K562 (cell line): ENCODE measurements at regions not wholly inside any gene's neighbourhood (a gene's known extent, or its start where the extent isn't known, plus 50 kb on each side); places are given as distances from the start of the nearest gene placed in this dataset.

Source experiments
- ATAC-seq: fragments of 200-7000 bp; cut with Tn5 transposase; 3 replicates; pipeline ENCODE4 v1.9.1; 2020; ENCODE audit warnings: moderate library complexity
- BruUV-seq: library from RNA; stranded (reverse); fragments of 400-500 nt; replicated peaks from 2 replicates; lab custom pipeline; 2021; lab: Mats Ljungman, UMichigan
- CTCF ChIA-PET: fragments of 300-600 bp; formaldehyde crosslinking; extraction: SDS; loops from one replicate; lab custom pipeline; 2021; ENCODE audit warnings: low intra/inter-chr PET ratio; lab: Yijun Ruan, JAX
- POLR2A ChIA-PET: fragments of 300-600, 350-650 bp; sonication (Branson Sonifier 250); formaldehyde crosslinking; extraction: SDS; loops from one replicate; lab custom pipeline; 2021; ENCODE audit warnings: antibody characterized with exemption, inconsistent platforms; lab: Yijun Ruan, JAX
- DNase-seq, 4 experiments: peaks; one replicate each; pipeline versions ENCODE4 v3.0.0 to v3.0.0-alpha.2; 2011 to 2018; ENCODE audit warnings: low spot score in 3 of 4, mixed read lengths in 3 of 4; ENCODE audit errors: extremely low read depth in 1 of 4
- FAIRE-seq: peaks from 2 replicates; lab custom pipeline; 2011; peaks lifted over from hg19 to GRCh38; lab: Jason Lieb, UNC
- H2AFZ ChIP-seq: 2 replicates; pipeline ENCODE4 v1.6.0; 2011; ENCODE audit warnings: low read depth, low read length, control low read depth, inconsistent platforms
- H3K27ac ChIP-seq: fragments of 200-600 bp; 3 replicates; pipeline ENCODE4 v1.8.0; 2011; ENCODE audit warnings: low read depth, mild to moderate bottlenecking, control low read depth, inconsistent platforms, low read length, moderate library complexity, mixed read lengths; ENCODE audit errors: extremely low read depth
- H3K27me3 ChIP-seq, 2 experiments: fragments of 300-600 bp in 1 of 2; 2 replicates in 1 of 2; 3 replicates in 1 of 2; pipeline versions ENCODE4 v1.6.0 to v1.8.0; 2011; ENCODE audit warnings: inconsistent platforms in 2 of 2, low read length in 2 of 2, mild to moderate bottlenecking in 1 of 2, mixed read lengths in 1 of 2, moderate library complexity in 1 of 2; ENCODE audit not compliant: control insufficient read depth in 2 of 2, insufficient read depth in 2 of 2
- H3K36me3 ChIP-seq: fragments of 300-600 bp; 3 replicates; pipeline ENCODE4 v1.8.0; 2011; ENCODE audit warnings: mild to moderate bottlenecking, low read length, inconsistent platforms; ENCODE audit not compliant: control insufficient read depth, insufficient read depth
- H3K4me1 ChIP-seq, 2 experiments: fragments of 200-600 bp in 1 of 2; replicated peaks in 1 of 2; 2 replicates in 1 of 2; 3 replicates in 1 of 2; pipeline versions ENCODE4 v1.5.1 to v1.8.0; 2011; ENCODE audit warnings: inconsistent platforms in 2 of 2, low read length in 2 of 2, mild to moderate bottlenecking in 1 of 2, mixed read lengths in 1 of 2, moderate library complexity in 1 of 2; ENCODE audit not compliant: control insufficient read depth in 2 of 2, insufficient read depth in 2 of 2
- H3K4me2 ChIP-seq: 2 replicates; pipeline ENCODE4 v1.6.1; 2011; ENCODE audit warnings: low read length, control low read depth, inconsistent platforms, mixed read lengths; ENCODE audit not compliant: insufficient read depth
- H3K4me3 ChIP-seq: fragments of 200-600 bp; sonication (generic), shearing (Covaris generic); 2 replicates; pipeline ENCODE4 v1.5.1; 2016; ENCODE audit warnings: control low read depth, inconsistent platforms
- H3K79me2 ChIP-seq: fragments of 200-600 bp; 3 replicates; pipeline ENCODE4 v1.8.0; 2011; ENCODE audit warnings: low read length, inconsistent platforms; ENCODE audit not compliant: control insufficient read depth, insufficient read depth
- H3K9ac ChIP-seq, 2 experiments: 2 replicates each; pipeline versions ENCODE4 v1.6.0 to v1.6.1; 2011; ENCODE audit warnings: low read depth in 2 of 2, low read length in 2 of 2, control low read depth in 1 of 2, inconsistent platforms in 1 of 2, mild to moderate bottlenecking in 1 of 2, mixed read lengths in 1 of 2; ENCODE audit not compliant: insufficient read depth in 1 of 2
- H3K9me1 ChIP-seq: one replicate; pipeline ENCODE4 v1.6.0; 2011; ENCODE audit warnings: inconsistent platforms, mild to moderate bottlenecking, low read length, moderate library complexity; ENCODE audit not compliant: control insufficient read depth, insufficient read depth
- H3K9me3 ChIP-seq: replicated peaks from 2 replicates; pipeline ENCODE4 v1.5.1; 2011; ENCODE audit warnings: low read depth, low read length, inconsistent platforms; ENCODE audit not compliant: control insufficient read depth, insufficient read depth
- H4K20me1 ChIP-seq: replicated peaks from 2 replicates; pipeline ENCODE4 v1.6.1; 2011; ENCODE audit warnings: low read length, inconsistent platforms, mixed read lengths; ENCODE audit not compliant: control insufficient read depth, insufficient read depth
- CEBPB ChIP-seq: fragments of 450-650 bp; IDR thresholded peaks from 2 replicates; pipeline ENCODE4 v1.6.1; 2016; ENCODE audit warnings: missing genetic modification characterization, missing compliant biosample characterization
- CEBPG ChIP-seq, 3 experiments: fragments of 200-800 bp in 1 of 3; sonication (Bioruptor generic) in 1 of 3; sonication (generic) in 1 of 3; formaldehyde crosslinking in 1 of 3; IDR thresholded peaks in 2 of 3; conservative IDR thresholded peaks in 1 of 3; 2 replicates each; pipeline versions ENCODE4 v1.6.1 to v1.8.0; 2016 to 2022; ENCODE audit warnings: missing compliant biosample characterization in 2 of 3, missing genetic modification characterization in 2 of 3, mild to moderate bottlenecking in 1 of 3, missing genetic modification reagents in 1 of 3
- CEBPZ ChIP-seq: fragments of 150-350 bp; IDR thresholded peaks from 2 replicates; pipeline ENCODE4 v1.6.1; 2014; ENCODE audit warnings: low read depth, mild to moderate bottlenecking, low read length, borderline replicate concordance
- CHD1 ChIP-seq: fragments of 200-600 bp; sonication (generic); IDR thresholded peaks from one replicate; pipeline ENCODE4 v1.6.1; 2012; ENCODE audit warnings: mild to moderate bottlenecking, moderate library complexity, low read length, inconsistent platforms
- JUNB ChIP-seq: fragments of 450-650 bp; formaldehyde crosslinking; conservative IDR thresholded peaks from 2 replicates; pipeline ENCODE4 v1.4.0; 2020; ENCODE audit warnings: mild to moderate bottlenecking
- KLF16 ChIP-seq: IDR thresholded peaks from 2 replicates; pipeline ENCODE4 v1.6.1; 2016; ENCODE audit warnings: antibody characterized with exemption
- LCOR ChIP-seq: sonication (generic); formaldehyde crosslinking; IDR thresholded peaks from 2 replicates; pipeline ENCODE4 v1.8.0; 2022; ENCODE audit warnings: mild to moderate bottlenecking, missing genetic modification reagents
- ZNF717 ChIP-seq: fragments of 250-450 bp; sonication (Bioruptor Pico); IDR thresholded peaks from 2 replicates; pipeline ENCODE4 v1.5.0; 2021
- WGBS: fragments of 100-300 bp; shearing (Covaris generic); methylation state at CpG from one replicate; pipeline ENCODE4 v1.1.6; 2016; ENCODE audit warnings: low coverage, mixed read lengths; ENCODE audit not compliant: insufficient coverage; ENCODE audit errors: missing lambda C conversion rate; 5-methylcytosine and 5-hydroxymethylcytosine counted together
- in situ Hi-C: fragments of 300-500 bp; cut with MboI; formaldehyde crosslinking; loops from 4 replicates; pipeline ENCODE4 v1.15.0; 2018; ENCODE audit warnings: inconsistent platforms, mixed read lengths
- intact Hi-C: fragments of 100-400 bp; cut with micrococcal nuclease; formaldehyde crosslinking; loops from 2 replicates; pipeline ENCODE4 v1.14.2; 2022

- TF ChIP-seq CEBPZ (no peak), ZNF717 (no peak), KLF16 (no peak), JUNB (CRISPR knock-in tag) (no peak)
Measured at GRCh38 chr13:23986619-23987018, 89.3 kb upstream of the C1QTNF9B start (continued).

GRCh38 chr13:23987331-23987894 is 90.1 kb upstream of the C1QTNF9B start:
- no peak overlapping the region for H3K27ac ChIP-seq
- no peaks in the 10 kb centered on the region for H3K4me1 ChIP-seq
- 0% methylated on average over 4 of the region's 4 CpGs for WGBS
- H4K20me1 ChIP-seq, result no peaks in the 10 kb centered on the region
- ATAC-seq, result no peak
- no peaks in the 10 kb centered on the region for H3K9me3 ChIP-seq
- no peak overlapping the region for H3K4me2 ChIP-seq
- no peak overlapping the region for H3K9ac ChIP-seq
- TF ChIP-seq CEBPG (CRISPR knock-in tag; IDR thresholded peaks at IDR 0.05) (no peak), CEBPG (tag; conservative IDR thresholded peaks at IDR 0.05 in 1 of 2, IDR thresholded peaks at IDR 0.05 in 1 of 2) (peak in 1 of 2 experiments; percentile 16; a peak in 1 of 4 replicates), CHD1 (no peak), CEBPB (tag) (0 out of 2 replicates have a peak, but pooled peaks have one; percentile 27), LCOR (CRISPR knock-in tag) (no peak)
- no peak overlapping the region for H3K4me3 ChIP-seq
- CTCF ChIA-PET, result no interaction called here
- FAIRE-seq, result no peak
- H2AFZ ChIP-seq, result no peak overlapping the region
- in situ Hi-C loops (no loop called here), intact Hi-C loops (no loop called here)
- H3K9me1 ChIP-seq, result no peaks in the 10 kb centered on the region
- peaks cover 0 to 7% of the 10 kb centered on the region in 2 experiments; a peak in 1 of 5 replicates for H3K27me3 ChIP-seq
- BruUV-seq, result no TSS peak
- no peaks in the 10 kb centered on the region for H3K79me2 ChIP-seq
- no peak for DNase-seq
- H3K36me3 ChIP-seq, result no peaks in the 10 kb centered on the region
- POLR2A ChIA-PET, result no interaction called here
